ENCODE measurements at regions not wholly inside any gene's neighbourhood (a gene's known extent, or its start where the extent isn't known, plus 50 kb on each side); places are given as distances from the start of the nearest gene placed in this dataset.

- Mint-ChIP-seq H3K36me3 (no peaks in the 10 kb centered on the region), H3K27ac (peak overlapping the region in 2 of 6 donors; percentile 58 to 61), H3K4me1 (peaks cover 4 to 9% (median 6%) of the 10 kb centered on the region in 3 donors)
Measured at GRCh38 chr2:177331466-177331997, 61.0 kb upstream of the AGPS start.

GRCh38 chr2:177332026-177332991, 60.3 kb upstream of the AGPS start:
- Mint-ChIP-seq H3K36me3 (no peaks in the 10 kb centered on the region), H3K27me3 (no peaks in the 10 kb centered on the region), H3K27ac (peak overlapping the region in 3 of 6 donors; percentile 34 to 77 (median 61)), H3K4me1 (peaks cover 4 to 9% (median 6%) of the 10 kb centered on the region in 3 donors), H3K4me3 (peak overlapping the region in 7 of 8 donors; percentile 0 to 69 (median 47)), H3K9me3 (no peaks in the 10 kb centered on the region)
- peak; percentile 61 for DNase-seq
- peak; percentile 88 to 90 for ATAC-seq (ENCODE audit: low read depth in 2 of 2)

More at GRCh38 chr2:177331466-177331997, 61.0 kb upstream of the AGPS start:
- ATAC-seq (ENCODE audit: low read depth in 2 of 2) (no peak), DNase-seq (no peak)
- no peaks in the 10 kb centered on the region for H3K27me3 Mint-ChIP-seq
- no peaks in the 10 kb centered on the region for H3K9me3 Mint-ChIP-seq
- no peak overlapping the region for H3K4me3 Mint-ChIP-seq

- H3K4me1 Mint-ChIP-seq = peaks cover 4 to 9% (median 6%) of the 10 kb centered on the region in 3 donors
- H3K9me3 Mint-ChIP-seq = no peaks in the 10 kb centered on the region
- H3K4me3 Mint-ChIP-seq = no peak overlapping the region
- no peak for ATAC-seq (ENCODE audit: low read depth in 2 of 2)
- DNase-seq = no peak
- H3K36me3 Mint-ChIP-seq = no peaks in the 10 kb centered on the region
- H3K27me3 Mint-ChIP-seq = no peaks in the 10 kb centered on the region
- no peak overlapping the region for H3K27ac Mint-ChIP-seq
Measured at GRCh38 chr2:177332992-177333388, 59.6 kb upstream of the AGPS start.

GRCh38 chr2:177334940-177335543, 57.5 kb upstream of the AGPS start:
- Mint-ChIP-seq H3K4me3 (no peak overlapping the region), H3K36me3 (no peaks in the 10 kb centered on the region), H3K9me3 (no peaks in the 10 kb centered on the region), H3K4me1 (peaks cover 4 to 9% (median 6%) of the 10 kb centered on the region in 3 donors), H3K27me3 (no peaks in the 10 kb centered on the region), H3K27ac (peak overlapping the region in 4 of 6 donors; percentile 31 to 79 (median 39))
- ATAC-seq (ENCODE audit: low read depth in 2 of 2) = peak; percentile 53 to 61
- peak; percentile 51 for DNase-seq

GRCh38 chr2:177335917-177336450, 56.6 kb upstream of the AGPS start:
- Mint-ChIP-seq H3K4me1 (peaks cover 4 to 9% (median 6%) of the 10 kb centered on the region in 3 donors), H3K36me3 (no peaks in the 10 kb centered on the region), H3K27me3 (no peaks in the 10 kb centered on the region), H3K9me3 (no peaks in the 10 kb centered on the region), H3K4me3 (no peak overlapping the region), H3K27ac (no peak overlapping the region)
- ATAC-seq (ENCODE audit: low read depth in 2 of 2) (no peak), DNase-seq (no peak)

- H3K27ac Mint-ChIP-seq = no peak overlapping the region
- DNase-seq (no peak), ATAC-seq (ENCODE audit: low read depth in 2 of 2) (no peak)
- no peaks in the 10 kb centered on the region for H3K36me3 Mint-ChIP-seq
- no peaks in the 10 kb centered on the region for H3K9me3 Mint-ChIP-seq
- no peaks in the 10 kb centered on the region for H3K4me1 Mint-ChIP-seq
- no peak overlapping the region for H3K4me3 Mint-ChIP-seq
- H3K27me3 Mint-ChIP-seq = no peaks in the 10 kb centered on the region
Measured at GRCh38 chr2:177338177-177338721, 54.3 kb upstream of the AGPS start.

- Mint-ChIP-seq H3K27me3 (no peaks in the 10 kb centered on the region), H3K4me1 (peaks cover 0 to 10% (median 0%) of the 10 kb centered on the region in 3 donors), H3K36me3 (no peaks in the 10 kb centered on the region), H3K9me3 (no peaks in the 10 kb centered on the region), H3K27ac (no peak overlapping the region), H3K4me3 (no peak overlapping the region)
- ATAC-seq (ENCODE audit: low read depth in 2 of 2) (no peak), DNase-seq (no peak)
Measured at GRCh38 chr2:177340158-177340557, 52.4 kb upstream of the AGPS start.

- Mint-ChIP-seq H3K27me3 (no peaks in the 10 kb centered on the region), H3K4me3 (no peak overlapping the region), H3K36me3 (no peaks in the 10 kb centered on the region), H3K4me1 (peaks cover 0 to 10% (median 0%) of the 10 kb centered on the region in 3 donors), H3K9me3 (no peaks in the 10 kb centered on the region), H3K27ac (peak overlapping the region in 1 of 6 donors; percentile 62)
- ATAC-seq (ENCODE audit: low read depth in 2 of 2) (no peak), DNase-seq (no peak)
Measured at GRCh38 chr2:177342736-177343135, 49.8 kb upstream of the AGPS start.

Measured in naive B cell (primary cell).